ENCODE measurements at regions not wholly inside any gene's neighbourhood (a gene's known extent, or its start where the extent isn't known, plus 50 kb on each side); places are given as distances from the start of the nearest gene placed in this dataset.

DNA sequence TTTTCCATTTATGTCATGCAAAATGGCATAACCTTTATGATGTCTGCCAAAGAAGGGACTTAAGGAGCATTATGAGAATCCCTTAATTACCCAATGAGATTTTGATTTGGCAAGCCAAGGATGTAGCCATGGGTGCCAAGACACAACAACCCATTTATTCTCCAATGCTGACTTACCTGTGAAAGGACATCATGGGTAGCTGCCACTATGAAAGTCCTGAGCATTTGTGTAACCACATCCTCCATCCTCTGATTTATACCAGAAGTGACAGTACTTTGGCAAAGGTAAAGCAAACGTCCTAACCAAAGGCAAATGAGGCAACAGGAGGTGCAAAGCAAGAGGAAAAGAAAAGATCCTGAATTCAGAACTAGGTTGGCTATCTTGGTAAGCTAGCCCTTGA lies 87.3 kb upstream of the EMCN start:
- no peak for TF ChIP-seq CTCF (IDR thresholded peaks at IDR 0.05; ENCODE audit: low read depth, low read length)
- no peak for TF ChIP-seq POLR2A (IDR thresholded peaks at IDR 0.05; ENCODE audit: extremely low read depth, insufficient read length)
- no peak for TF ChIP-seq MAX (IDR thresholded peaks at IDR 0.05; ENCODE audit: low read depth, low read length)
